GM21717 (cell line): ENCODE measurements at regions not wholly inside any gene's neighbourhood (a gene's known extent, or its start where the extent isn't known, plus 50 kb on each side); places are given as distances from the start of the nearest gene placed in this dataset.

Experiments used
- ATAC-seq: cut with Tn5 transposase; IDR thresholded peaks from one replicate; pipeline ENCODE4 v1.9.1; 2021; ENCODE audit warnings: mild to moderate bottlenecking, moderate library complexity; ENCODE audit not compliant: unreplicated experiment

DNA sequence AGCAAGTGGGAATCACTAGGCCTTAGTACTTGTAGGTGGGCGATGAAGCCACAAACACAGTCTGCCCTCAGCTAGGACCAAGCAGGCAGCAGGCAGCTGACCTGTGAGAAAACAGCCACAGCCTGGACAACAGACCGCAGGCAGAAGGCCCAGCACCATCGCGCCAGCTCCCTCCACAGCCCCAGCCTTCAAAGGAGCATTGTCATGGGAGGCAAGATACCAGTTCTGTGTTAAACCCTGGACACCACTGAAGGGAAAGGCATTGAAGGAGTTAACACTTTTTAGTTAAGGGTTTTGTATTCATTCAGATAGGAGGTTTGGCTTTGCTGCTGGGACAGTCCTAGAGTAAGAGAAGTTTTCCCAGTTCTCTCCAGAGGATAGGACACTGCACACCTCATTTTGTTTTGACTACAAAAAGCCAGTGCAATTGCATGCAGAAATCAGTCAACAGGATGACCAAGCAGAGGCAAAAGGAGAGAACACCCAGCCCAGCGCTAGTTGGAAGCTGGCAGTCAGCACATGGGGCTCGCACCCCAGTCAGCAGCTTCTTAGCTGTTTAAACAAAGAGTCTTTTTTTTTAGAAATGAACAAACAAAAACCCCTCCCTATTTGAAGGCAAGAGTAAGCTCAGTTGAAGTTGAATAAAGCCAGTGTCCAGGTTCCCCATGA lies 286.1 kb upstream of the TPM1 start:
- ATAC-seq: no peak

DNA sequence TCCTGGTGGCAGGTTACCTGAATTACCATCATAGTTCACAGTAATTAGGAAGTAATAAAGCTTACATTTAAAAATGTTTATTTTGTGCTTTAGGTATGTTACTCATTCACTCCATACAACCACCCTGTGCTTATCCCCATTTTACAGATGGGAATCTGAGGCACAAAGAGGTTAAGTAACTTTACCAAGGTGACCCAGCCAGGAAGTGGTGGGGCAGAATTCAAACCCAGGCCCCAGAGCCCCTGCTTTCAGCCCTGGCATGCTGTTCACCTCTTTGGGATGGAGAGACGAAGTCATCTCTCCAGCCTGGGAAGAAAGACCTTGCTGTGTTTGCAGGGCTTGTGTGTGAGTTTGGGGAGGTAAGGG lies 285.6 kb upstream of the TPM1 start:
- ATAC-seq: no peak

DNA sequence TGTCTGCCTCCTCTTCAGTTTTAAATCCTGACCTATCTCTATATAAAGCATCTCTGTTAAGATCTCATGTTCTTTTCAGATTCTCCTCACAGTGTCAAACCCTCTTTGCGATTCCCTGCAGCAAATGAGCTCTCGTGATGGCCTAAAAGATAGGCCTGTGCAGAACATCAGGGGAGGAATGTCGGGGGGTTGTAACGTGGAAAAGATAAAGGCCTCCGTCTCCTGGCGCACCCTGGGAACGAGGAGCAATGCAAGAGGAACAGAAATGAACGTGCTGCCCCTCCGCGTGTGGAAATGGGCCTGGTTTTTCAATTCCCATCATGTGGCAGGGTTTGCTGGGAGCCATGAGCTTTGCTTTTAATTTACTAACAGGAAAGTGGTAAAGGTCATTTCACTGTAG lies 285.0 kb upstream of the TPM1 start:
- no peak for ATAC-seq

DNA sequence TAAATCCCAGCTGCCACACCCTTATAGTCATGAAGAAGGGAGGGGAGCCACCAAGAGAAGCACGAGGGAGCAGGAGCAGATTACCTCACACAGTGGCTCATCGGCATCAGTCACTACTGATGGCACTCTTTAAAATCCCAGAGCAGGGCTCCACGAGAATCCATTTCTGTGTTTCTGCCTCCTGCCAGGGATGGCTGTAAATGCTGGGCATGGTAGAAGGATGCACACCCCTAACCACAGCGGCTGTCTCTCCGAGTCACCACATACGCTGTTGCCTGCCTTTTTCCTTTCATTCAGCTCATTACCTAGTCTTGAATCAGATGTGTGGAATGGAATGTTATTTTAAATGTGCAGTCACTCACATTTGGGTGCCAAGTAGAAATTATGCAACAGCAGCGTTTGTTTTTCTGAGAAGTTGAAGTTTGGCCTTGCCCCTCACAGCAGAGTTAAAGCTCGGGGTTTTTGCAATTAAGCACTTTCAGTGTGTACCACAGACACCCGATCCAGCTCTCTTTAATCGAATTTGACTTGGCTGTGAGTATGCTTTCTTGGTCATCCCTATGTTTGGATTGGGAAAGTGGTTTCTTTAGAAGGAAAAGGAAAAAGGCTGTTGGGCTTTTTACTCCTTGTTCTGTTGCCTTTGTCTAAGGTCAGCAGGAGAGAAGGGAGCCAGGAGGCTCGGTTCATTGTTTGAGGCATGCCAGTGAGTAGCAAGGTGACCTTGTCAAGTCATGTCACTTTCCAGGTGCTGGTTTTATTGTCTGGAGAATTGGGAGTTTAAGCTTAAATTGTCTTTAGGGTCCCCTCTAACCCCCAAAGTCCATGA lies 284.2 kb upstream of the TPM1 start:
- ATAC-seq: no peak

DNA sequence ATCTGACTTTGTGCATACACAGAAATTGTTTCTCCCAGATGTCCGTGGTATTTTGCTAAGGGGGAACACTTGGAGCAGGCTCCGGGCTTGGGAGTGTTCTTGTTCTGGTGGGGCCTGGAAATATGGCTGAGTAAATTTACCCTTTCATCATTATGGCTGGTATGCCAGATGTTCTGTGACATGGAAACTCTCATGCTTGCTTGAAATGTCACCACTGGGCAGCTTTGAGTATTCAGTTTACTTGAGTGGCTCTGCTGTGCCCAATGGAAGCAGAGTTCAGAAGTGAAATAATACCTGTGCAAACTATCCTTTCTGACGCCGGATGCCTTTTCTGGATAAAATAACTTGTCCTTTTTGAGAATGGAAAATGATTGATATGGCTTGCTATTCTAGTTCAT lies 283.6 kb upstream of the TPM1 start:
- no peak for ATAC-seq

DNA sequence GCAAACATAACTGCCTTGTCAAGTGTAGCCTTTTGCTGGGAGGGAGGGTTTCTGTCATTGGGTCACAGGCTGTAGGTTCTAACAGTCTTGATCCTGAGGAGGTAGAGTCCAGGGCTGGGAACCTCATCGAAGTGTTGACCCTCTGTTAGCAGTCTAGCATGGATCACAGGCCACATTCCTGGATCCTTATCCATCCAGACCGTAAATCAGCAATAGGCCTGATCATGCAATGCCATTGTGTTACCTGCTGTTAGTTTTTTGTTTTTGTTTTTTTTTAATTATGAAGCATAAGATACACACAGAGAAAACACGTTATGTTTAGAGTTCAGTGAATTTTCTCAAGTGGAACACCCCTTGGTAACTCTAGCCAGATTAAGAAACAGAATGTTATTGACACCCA lies 282.0 kb upstream of the TPM1 start:
- ATAC-seq: no peak

DNA sequence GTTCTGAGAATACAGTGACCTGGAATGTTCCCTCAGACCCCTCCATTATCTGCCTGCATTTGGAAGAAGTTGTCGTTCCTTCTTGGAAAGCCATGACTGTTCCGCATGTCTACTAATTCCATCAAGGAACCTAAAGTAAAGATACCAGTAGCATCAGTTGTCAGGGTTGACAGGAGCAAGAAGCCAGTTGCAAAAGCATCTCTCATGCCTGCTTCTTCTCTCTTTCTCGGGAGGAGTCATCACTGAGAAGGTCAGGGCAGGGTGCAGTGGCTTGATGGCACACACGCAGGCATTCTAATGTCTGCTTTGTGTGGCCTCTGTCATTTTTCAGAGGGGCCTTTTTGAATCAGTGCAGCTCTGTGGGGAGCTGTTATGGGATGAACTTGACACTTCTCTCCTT lies 276.6 kb upstream of the TPM1 start:
- no peak for ATAC-seq

DNA sequence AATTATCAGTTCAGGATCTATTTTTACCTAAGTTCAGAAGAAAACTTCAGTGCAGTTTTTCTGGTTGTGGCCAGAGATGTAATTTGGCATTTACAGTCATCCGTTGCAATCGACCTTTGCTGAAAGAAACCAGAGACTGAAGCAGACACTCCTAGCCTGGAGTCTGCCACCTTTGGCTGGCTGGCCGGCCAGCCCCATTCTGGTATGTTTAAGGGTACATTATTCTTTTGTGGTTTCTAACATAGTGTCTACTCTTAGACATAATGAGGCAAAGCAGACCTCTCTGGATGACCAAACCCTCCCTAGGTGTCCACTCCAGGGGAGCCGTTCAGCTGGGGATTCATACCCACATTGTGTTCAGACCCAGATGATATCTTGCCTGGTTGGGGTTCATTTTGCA lies 275.9 kb upstream of the TPM1 start:
- no peak for ATAC-seq

DNA sequence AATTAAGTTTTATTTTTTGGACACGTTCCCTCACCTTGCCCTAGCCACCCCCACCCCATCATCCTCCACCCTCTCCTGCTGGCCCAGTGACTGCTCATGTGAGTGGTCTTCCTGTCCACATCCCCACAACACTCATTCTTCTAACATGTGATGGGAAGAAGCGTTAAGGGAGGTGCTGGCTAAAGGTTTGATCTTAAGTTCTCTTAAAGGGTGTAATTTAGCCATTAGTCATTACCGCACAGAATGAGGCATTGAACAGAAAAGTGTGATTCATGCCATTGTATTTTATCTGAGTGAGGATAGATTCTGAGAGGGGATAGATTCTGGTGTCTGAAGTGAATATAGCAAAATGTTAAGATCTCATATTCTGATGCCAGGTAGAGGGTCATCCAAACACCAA lies 272.9 kb upstream of the TPM1 start:
- no peak for ATAC-seq

DNA sequence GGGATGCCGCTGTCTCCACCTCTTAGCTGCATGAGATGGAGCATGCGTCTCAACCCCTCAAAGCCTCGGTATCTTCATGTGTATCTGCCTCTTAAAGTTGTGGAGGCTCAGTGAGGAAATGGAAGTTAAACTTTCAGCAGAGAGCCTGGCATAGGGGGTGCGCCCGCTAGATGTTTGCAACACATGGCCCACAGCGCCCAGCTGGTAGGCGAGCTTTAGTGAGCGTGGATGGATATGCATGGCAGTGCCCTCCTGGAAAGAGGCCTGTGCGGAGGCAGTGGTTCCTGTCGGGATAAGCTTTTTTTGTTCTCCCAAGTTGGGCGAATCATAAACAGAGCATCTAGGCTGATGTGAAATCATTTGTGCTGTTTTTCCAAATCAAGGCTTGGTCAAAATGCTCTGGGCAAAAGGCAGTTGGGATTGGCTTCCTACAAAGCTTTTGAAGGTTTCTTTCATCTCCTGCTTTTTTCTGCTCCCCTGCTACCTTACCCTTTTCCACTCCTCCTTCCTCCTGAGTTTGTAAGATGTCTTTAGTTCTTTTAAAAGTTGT lies 272.4 kb upstream of the TPM1 start:
- no peak for ATAC-seq

DNA sequence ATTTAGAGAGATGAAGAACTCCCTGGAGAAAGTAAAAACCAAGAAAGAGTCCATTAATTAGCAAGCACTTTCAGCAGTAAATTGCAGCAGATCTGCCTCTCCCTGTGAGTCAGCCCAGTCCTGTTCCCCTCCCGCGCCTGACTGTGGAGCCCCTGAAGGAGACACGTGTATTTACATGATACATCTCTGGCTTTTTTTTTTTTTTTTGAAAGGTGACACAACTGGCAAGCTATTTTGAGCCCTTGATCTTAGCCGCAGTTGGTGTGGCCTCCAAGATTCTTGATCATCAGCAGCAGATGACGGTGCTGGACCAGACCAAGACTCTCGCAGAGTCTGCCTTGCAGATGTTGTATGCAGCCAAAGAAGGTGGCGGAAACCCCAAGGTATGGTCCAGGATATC lies 271.8 kb upstream of the TPM1 start:
- no peak for ATAC-seq

DNA sequence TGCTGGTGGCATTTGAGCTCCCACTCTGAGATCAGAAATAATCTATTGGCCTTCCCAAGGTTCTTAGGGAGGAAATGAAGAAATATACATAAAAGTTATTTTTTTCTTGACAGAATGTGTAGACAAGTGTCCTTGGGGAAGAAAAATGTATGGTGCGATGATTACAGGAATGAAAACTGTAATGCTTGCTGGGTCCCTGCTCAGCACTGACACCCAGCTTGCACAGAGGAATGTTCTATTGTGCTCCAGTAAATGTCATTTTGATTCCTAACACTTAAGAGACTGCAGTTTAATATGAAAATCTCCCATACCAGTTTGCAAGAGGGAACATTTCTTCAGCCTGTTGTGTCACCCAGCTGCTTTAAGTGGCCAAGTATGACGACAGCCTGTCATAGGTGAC lies 271.3 kb upstream of the TPM1 start:
- no peak for ATAC-seq

DNA sequence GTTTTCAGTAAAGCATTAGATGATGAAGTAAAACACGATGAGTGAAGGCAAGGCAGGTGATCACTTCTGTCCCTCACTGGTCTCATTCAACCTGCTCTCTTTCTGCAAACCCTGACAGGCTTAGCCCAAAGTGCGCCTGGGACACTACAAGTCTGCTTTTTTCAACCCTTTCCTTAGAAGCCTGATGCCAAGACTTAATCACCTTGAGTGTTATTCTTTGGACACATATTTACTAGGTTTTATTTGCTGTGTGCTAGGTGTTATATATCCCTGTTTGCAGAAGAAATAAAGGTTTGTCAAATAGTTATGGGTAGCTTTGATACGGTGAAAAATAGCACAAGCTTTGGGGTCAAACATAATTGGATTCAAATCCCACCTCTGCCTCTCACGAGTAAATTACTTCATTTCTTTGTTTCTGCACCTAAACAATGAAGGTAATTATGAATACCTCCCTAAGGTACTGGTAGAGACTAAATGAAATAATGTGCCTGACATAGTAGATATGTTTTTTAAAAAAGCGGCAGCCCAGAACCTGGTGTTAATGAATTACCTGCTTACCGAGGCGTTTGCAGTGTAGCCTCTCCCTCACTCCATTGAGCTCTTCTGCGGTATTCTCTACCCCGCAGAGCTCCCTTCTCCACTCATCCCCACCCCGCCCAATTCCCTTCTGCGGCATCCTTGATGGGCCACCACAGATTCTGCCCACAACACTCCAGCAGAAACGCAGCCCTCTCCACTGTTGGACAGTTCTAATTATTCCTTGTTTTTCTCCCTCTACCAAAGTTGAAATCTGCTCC lies 269.0 kb upstream of the TPM1 start:
- ATAC-seq: no peak

DNA sequence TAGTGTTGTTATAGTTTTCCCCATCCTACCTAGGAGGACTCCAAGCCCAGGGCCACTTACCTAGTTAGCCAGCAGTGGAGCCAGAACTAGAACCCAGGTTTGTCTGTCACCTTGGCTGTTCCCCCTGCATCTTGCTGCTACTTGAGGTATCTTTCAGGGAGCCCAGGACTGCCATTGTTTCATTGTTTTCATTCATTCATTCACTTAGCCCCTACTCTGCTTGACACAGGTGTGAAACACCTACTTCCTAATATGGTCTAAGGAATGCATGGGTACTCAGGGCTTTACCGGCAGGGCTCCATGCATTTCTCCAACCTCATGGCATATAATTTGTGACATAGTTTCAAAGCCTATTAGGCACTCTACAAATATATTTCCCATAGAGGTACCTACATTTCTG lies 266.6 kb upstream of the TPM1 start:
- ATAC-seq: no peak

DNA sequence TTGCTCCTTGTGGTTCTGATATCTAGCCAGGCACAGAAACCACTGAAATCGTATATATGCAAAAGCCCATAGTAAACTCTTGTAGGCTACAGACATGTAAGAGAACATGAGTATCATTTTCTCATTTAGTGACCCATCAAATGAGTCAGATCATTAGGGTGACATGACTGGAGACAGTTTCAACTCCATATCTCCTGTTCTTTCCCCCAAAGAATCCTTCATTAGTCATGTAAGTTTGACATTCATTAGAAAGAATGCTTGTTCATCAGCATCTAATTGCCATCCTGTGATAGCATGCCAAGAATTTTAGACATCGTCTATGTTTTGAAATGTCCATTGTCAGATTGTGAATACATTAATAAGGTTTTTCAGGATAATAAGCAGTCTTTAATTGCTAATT lies 264.9 kb upstream of the TPM1 start:
- ATAC-seq: no peak

DNA sequence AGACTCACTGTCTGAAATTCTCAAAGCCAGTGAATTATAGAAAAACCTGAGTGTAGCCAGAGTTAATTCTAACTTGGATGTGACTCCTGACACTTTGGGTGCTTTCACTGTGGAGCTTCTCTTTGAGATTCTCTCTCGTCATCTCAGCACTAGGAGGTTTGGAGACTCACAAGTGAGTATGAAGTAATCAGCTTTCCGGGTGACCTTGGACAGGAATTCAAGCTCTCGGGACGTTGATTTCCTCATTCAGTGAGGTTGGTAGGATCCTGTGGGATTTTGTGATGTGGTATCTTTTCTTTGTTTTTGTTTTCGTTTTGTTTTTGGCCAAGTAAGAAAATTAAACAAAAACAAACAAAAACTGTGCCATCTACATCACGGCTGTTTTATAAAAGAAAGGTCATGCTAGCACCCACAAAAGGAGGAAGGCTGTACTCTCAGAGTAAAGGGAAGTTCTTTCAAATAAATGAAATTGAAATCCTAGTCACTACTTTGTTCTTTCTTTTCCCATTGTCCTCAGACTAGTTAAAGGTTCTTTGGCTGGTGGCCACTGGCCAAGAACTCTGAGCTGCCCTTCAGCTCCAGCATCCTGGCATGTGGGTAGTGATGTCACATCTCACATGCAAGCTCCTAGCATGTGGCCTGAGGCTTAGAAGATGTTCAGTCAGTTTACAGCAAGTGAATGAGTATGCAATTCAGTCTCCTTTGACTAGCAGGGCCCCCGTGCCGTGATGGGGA lies 263.3 kb upstream of the TPM1 start:
- no peak for ATAC-seq

DNA sequence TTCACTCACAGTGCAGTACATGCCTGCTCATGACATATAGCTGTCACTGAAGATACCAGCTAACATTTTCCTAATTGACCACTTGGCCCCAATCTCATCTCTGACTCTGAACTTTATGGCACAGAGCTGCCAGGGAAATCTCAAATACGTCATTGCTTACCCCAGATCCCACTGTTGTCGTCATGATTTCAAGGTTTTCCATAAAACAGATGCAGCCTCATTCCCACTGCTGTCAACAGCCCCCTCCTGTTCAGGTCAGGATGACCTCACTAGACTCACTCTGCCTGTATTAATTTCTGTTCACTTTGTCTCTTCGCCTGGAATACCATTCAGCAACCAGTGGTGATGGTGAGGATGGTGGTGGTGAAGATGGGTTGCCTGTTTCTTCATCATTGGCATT lies 262.6 kb upstream of the TPM1 start:
- no peak for ATAC-seq

DNA sequence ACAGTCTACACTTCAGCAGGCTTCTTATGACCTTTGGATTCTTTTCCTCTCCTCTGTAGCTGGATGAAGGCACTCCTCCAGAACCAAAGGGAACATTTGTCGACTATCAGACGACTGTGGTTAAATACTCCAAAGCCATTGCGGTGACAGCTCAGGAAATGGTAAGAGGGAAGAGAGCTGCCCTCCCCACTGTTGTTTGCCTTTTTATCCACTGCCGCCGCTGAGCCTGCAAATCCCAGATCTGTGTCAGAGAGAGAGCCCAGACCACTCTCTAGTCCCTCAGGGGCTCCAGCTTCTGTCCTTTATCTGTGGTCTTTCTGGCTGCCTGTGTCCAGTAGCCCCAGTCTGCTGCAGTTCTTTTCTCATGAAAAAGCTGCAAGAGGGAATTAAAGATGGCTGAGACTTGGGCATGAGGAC lies 261.5 kb upstream of the TPM1 start:
- no peak for ATAC-seq

DNA sequence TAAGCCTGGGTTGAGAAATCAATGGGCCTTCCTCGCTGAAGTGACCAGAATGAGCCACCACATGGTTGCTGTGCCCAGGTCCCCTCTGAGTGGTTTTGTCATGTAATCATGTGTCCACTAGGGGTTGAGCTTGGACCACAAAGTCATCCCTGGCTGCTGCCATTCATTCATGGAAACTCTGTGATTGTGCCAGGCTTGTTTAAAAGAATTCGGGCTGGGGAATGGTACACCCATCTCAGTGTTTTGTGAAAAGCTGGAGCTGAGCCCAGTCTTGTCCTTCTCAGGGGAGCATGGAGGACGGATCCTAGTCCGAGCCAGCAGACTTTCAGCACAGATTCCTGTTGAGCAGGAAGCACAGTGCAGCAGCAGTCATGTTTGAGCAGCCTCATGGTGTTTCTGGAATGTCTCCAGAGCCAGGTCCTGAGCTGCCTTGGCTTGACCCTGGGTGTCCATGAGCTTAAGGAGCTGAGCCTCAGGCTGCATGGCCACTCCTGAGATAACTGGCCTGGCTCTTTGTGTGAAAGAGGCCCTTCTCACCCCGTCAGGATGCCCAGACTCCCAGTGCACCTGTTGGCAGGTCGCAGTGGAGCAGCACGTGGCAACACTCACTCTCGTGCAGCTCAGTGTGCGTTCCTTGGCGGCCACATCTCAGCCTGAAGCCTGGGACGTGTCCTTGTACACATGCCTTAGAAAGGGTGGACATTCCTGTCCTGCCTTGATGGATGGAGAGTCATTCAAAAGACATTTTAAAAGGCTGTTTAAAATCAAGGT lies 260.3 kb upstream of the TPM1 start:
- no peak for ATAC-seq

DNA sequence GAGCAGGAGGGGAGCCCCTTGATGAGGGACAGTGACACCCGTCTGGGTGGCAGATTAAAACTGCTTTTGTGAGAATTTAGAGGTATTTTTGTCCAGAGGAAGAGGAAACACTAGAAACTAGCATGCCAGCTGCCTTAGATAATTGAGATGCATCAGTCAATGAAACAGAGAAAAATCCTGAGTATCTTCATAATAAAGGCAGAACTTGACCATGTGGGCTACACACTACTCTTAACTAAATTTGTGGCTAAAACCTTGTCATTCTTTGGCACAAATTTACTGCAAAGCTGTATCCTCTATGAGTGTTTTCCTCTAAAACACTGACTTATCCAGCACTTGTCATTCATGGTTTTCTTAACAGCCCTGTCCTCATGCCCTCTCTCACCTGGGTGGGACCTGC lies 259.7 kb upstream of the TPM1 start:
- no peak for ATAC-seq
